NOMO-1 (cell line): ENCODE measurements at regions not wholly inside any gene's neighbourhood (a gene's known extent, or its start where the extent isn't known, plus 50 kb on each side); places are given as distances from the start of the nearest gene placed in this dataset.
"Not testable (repeated sequence)": the region's sequence is repeated elsewhere in the genome, so short reads cannot be mapped to it uniquely, and the experiment has no call there.

Source experiments
- DNase-seq, 2 experiments: peaks; one replicate each; lab custom pipeline; 2025; ENCODE audit not compliant: unreplicated experiment in 2 of 2; lab: John Stamatoyannopoulos, UW

DNA sequence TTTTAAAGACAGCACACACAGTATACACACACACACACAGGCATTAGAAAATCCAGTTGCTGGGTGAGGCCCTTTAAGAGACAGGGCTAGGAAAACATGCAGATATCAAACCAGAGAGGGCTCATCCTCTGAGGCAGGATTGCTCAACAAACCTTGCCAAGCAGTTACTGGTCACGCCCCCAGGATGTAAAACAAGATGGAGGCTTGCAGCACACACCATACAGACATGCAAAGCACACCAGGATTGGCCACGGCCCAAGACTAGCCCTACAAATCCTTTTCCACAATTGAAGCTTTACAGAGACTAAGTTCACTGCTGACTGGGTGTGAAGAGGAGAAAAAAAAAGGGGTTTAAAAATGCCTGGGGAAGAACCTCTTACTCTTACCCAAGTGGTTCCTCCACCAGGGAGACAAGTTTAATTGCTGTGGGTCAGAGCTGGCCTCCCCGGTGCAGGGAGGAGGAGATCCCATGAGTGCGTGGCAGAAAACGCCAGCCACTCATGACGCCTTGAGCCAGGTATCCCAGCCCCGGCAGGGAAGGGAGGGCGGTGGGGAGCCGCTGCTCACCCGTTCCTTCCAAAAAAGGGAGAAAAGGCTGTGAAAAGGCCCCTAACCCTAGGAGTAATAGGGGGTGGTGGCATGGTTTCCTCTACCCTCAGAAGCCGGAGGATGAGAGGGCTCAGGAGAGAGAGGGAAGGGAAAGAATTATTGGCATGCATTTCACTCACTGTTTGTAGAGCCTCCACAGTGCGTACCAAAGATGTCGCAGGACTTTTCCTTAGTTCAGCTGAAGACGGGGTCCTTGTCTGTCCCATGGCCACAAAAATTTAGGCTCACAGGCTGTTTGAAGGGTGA lies 594.6 kb upstream of the ZP4 start:
- DNase-seq, result peak; percentile 8

DNA sequence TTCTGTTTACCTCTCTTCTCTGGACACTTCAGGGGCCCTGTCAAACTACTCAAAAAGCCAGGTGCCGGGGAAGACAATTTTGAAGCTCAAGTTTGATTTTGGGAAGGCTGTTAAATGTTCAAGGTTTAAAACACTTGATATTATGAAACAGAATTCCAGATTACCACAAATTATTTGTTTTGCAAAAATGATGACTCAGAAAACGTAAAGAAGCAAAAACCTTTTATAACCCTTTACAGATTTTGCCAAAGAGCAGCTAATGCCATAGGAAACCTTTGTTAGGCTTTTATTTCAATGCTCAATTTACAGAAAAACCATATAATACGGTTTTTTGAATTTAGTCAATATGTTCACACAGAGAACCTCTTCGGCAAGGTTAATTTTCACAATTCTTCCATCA lies 593.4 kb upstream of the ZP4 start:
- no peak for DNase-seq

DNA sequence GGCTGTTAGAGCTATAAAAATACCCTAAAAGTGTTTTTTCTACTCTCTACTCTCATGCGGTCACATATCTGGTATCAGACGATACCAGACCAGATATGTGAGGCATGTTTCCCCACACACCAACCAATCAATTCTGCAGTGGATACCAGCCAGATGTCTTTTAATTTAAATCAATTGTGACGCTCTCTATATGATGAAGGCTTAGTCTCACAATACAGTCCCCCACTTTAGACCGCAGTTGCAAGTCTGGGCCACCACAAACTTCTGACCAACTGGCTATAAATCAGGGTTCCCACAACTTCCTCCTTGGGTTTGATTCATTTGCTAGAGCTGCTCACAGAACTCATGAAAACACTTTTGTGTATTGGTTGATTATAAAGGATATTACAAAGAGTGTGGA lies 586.1 kb upstream of the ZP4 start:
- DNase-seq, result peak; percentile 90 to 96

DNA sequence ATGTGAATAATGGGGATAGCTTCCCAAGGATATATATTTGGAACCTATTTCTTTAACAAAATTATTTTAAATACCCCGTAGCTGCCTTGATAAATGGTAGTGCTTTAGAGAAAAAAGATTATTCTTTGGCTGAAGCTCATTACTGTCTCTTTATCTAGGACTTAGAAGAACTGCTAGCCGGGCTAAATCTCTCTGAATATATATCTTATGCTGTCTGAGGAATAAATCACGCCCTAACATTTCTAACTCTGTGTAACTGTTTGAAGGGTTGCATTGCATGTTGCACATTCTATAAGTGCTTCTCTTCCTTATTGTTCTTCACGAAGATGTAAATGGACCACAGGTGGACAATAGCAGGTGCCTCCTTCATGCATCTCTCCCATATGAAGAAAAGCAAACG lies 585.0 kb upstream of the ZP4 start:
- no peak for DNase-seq

DNA sequence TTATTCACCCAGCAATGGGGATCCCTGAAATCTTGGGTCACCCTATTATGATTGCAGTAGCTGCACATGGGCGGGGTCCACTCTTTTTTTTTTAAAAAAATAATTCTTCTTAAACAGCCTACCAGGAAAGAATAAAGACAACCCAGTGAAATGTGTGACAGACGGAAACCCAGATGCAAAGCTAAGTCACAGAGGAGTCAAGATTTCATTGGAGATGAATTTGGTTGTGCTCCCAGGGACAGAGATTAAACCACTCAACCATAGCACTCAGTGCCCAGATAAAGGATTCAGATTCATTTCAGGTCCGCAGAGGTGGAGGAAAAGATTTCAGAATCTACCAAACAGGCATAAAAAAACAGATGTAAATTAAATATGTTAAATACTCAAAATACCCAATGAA lies 583.5 kb upstream of the ZP4 start:
- no peak for DNase-seq

DNA sequence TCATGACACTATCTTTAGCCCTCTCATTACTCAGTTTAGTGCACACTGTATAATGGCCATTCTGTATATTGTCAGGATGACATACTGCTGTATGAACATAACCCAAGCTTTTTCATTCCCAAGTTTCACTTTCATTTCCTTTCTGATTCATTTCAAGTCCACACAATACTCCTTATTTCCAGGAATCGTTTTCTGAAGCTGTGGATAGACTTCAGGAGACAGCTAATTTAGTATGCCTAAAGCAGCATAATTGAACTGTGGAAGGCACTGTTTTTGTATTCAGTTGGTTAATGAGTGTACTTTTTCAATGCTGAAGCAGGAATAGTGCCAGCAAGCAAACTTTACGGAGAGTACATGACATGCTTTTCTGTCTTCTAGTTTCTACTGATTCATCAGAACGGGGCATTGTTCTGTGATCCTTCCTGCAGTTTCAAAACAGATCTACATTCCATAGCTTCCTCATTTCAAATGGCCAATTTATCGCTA lies 578.5 kb upstream of the ZP4 start:
- peak; percentile 10 to 65 for DNase-seq

DNA sequence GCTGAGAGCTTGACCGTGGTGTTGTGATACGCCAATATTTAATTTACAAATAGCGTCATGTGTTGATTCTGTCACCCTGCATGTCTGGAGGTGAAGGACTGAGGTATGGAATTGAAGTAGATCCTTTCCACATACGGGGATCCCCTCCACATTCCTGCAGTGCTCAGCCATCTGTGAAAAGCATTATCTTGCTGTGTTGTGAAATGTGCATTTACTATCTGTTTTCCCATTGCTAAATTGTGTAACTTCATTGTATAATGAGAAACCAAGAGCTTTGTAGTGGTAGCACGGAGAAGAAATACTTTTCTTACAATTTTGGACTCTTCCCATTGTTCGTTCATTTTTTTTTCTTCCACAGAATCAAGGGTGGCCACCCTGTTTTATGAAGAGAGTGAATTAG lies 577.3 kb upstream of the ZP4 start:
- DNase-seq, result no peak

DNA sequence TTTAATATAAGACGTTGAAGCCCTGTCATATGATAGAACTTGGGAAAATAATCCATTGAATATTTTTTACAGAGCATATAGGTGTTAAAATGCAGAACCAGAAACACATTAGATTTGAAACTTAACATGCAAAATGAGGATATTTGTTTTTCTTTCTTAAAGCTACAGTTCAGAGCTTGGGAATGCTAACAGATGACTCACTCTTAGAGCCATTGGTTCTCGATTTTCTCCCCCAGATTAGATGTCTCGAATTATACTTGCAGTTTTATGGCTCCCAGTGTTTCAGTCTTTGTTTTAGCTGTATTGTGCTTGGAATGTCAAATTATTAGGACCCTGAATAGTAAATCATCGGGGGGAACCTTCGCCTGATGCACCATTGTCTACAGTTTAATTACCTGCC lies 575.7 kb upstream of the ZP4 start:
- no peak for DNase-seq

DNA sequence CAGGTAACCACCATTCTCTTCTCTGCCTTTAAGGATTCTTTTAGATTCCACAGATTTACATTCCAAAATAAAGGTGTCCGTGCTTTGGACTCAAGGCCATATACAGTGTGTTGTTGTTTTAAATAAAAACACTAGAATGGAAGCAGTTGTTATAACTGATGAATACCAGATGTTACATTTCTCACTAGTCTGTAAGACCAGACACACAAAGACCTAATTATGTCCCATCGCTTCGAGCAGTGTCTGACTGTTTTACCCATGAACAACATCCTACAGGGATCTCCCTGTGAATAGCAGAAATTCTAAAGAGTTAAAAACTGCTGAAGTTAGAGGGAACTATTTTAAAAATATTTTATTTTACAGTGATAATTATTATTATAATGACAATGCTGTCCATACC lies 574.7 kb upstream of the ZP4 start:
- no peak for DNase-seq

DNA sequence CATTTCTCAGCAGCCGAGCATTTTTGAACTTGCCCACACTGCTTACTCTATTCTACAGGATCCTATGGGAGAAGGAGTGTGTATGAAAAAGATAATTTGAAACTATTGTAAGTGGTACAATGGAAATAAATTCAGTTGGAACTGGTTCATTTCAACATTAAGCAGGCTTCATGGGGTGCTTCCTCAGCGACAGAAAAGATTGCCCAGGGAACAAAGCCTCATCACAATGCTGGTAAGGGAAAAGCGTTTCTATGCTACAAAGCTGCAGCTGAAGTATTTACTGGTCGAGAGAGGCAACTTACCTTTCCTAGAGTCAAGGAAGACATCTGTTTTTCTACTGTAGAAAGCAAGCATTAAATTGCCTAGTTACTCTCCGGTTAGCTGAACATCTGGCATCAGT lies 568.2 kb upstream of the ZP4 start:
- DNase-seq, result no peak

DNA sequence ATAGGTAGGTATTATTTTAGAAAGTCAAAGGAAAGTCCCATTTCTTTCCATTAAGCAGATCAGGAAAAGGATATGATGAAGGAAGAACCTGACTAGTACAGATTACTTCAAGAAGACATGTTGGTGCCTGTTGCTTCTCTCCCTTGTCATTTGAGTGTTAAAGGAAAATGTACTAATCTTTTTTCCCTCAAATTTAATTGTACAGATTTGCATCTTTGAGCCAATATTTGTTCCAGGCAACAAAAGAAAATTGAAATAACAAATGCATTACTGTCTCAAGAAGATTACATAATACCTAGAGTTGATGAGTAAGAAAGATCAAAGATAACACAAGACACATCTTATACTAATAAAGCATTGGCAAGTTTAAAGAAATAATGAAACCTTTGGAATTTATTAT lies 566.9 kb upstream of the ZP4 start:
- no peak for DNase-seq

DNA sequence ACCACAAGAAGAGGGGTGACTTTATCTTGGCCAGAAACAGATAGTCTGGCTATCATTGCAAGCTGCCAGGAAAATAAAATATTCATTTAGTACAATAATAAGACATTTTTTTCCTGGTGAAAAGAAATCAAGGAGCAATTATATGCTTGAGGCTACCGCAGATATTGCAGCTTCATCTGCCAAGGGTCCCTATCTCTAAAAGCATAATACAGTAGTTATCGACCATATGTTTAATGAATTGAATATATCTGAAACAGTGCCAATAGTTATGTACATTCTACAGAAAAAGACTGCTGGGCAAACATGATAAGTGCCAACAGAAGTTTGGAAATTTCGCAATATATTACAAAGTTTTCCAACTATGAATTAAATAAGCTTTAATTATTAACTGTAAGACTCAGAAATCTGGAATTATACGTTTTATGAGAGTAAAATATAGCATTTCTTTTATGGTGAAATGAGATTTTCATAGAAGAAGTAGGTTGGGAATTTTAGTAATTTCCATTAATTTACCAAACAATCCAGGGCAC lies 561.1 kb upstream of the ZP4 start:
- no peak for DNase-seq

DNA sequence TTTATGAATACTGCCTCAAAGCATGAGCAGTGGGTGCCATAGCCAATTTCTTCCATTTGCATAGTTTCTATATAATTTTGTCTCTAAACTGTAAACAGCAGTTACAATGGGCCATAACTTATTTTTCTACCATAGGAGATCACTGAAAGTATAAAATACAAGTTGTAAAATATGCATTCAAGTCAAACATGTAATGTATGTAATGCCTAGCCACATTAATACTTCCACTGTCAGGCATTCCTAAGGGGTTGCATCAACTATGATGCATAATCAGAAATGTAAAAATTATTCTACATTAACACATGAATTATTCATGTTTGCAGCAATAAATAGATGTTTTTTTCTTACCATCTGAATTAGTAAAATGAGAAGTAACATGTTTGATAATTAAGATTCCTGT lies 560.3 kb upstream of the ZP4 start:
- DNase-seq, result no peak

DNA sequence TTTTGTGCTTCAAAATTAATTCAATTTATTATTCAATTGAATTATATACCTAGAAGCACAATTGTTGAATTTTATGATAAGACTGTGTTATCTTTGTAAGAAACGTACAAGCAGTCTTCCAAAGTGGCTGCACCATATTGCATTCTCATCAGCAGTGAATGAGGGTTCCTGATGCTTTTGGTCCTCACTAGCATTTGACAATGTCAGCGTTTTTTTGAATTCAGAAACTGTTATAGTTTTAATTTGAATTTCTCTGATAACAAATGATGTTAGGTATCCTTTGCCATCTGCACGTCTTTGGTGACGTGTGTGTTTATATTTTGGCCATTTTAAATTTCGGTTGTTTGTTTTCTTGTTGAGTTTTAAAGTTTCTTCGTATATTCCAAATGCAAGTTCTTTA lies 553.0 kb upstream of the ZP4 start:
- DNase-seq, result no peak

DNA sequence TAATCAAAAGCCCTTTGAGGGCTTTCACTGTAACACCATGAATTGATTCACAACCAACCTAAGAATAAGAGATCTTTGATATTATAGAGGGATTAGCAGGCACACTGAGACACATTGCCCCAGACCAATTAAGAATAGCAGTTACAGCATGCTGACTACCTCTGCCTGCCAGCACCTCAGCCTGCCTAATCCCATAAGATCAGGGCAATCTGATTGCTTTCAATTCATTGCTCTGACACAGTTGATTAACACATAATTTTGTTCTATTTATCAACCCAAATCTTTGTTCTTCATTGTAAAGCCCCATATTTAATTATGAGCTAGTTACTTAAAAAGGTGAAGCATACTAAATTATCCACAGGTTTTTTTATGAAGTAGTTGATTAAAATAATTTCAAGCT lies 548.8 kb upstream of the ZP4 start:
- no peak for DNase-seq

DNA sequence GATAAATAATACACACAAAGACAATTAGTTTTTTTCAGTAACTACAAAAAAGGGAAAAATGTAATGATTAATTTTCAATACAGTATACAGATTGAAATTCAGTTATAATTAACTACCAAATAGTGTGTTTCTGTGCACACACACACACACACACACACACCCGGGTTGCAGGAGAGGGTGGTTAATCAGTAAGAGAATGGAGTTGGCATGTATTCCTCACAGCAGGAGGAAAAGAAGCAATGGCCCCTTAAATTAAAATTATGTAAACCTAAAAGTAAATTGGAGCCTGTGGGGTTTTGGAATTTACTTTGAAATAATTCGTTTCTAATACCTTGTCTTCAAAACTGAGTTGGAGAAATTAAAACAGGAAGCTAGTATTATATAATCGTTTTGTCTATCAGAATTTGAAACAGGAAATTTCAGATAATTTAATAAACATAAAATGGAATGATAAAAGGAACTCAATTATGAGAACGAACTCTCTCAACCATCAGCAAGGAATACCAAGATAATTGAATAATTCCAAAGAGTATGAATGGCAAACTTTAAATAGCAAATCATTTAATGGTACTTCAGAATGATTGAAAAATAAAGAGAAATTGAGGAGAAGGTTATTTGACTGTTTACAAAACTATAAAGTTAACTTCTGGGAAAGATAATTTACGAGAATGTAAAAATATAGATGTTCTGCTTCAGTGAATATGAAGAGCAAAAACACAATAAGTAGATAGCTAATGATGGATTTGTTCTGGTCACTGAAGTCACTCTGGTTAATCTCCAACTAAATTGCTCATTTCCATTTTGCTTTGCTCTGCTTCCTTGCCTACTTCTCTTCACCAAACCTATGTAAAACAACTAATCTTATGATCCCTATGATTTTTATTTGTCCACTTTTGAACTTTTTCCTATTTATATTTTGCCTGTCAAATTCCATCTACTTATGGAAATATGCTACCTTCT lies 547.9 kb upstream of the ZP4 start:
- no peak for DNase-seq

DNA sequence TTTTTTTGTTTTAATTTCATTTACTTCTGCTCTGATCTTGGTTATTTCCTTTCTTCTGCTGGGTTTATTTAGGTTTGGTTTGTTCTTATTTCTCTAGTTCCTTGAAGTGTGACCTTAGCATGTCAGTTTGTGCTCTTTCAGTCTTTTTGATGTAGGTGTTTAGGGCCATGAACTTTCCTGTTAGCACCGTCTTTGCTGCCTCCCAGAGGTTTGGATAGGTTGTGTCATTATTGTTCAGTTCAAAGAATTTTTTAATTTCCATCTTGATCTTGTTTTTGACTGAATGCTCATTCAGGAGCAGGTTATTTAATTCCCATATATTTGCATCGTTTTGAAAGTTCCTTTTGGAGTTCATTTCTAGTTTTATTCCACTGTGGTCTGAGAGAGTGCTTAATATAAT lies 539.0 kb upstream of the ZP4 start:
- DNase-seq, result not testable (repeated sequence)

DNA sequence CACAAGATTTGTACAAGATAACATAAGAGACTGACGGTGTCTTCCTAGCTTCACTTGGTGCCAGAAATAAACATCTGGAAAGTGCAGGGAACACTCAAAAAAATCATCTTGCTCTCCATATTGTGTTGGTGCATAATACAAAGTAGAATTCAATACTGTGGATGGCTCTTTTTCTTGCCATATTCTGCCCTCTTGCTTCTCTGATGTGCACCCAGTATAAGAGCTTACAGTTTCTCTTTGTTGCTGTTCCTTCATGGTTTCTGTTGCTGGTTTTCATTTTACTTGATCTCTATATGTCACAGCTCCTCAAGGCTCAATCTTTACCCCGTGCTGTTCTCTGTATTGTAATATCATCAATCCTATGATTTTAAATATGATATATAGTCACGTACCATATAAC lies 528.5 kb upstream of the ZP4 start:
- no peak for DNase-seq

DNA sequence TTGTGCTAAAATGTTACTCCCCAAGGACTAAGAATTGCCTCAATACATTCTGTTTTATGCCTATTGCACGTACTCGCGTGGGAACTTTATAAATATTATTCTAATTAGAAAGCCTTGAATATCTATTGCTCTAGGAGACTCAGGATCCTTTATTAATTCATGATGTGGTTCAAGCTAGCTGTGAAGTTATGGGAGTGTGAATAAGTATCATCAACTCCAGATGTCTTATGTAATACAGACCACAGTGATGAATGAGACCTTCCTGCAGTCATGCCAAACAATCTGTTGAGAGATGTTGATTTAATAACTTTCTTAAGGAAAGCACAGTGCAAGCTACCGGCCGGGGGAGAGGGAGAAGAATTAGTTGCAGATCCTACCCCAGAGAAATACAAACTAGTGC lies 519.2 kb upstream of the ZP4 start:
- DNase-seq, result no peak

DNA sequence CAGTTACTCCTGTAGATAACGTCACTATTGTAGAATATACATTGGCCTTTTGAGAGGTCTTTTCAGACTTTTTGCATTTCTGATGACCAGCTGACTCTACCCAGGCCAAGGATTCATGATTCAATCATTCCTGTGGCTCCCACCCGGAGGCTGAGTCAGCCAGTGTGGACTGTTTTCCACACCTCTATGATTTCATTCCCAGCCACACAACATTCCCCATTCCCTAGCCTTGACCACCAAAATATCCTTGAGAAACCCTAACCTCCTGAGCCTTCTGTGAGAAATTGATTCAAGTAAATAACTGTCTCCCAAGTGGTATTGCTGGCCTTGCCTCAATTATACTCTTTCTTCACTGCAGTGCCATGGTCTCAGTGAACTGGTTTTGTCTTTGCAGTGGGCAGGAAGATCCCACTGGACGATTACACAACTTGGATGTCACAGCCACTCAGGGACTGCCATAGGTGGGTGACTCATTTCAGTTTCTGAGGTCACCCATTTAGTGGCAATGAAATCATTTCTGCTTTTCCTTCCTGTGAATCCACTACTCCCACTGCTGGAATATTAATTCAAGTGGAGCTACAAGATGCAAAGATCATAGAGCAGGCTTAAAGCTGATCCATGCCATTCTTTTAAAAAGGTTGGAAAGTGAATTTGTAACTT lies 518.6 kb upstream of the ZP4 start:
- peak in 1 of 2 experiments; percentile 1 for DNase-seq

DNA sequence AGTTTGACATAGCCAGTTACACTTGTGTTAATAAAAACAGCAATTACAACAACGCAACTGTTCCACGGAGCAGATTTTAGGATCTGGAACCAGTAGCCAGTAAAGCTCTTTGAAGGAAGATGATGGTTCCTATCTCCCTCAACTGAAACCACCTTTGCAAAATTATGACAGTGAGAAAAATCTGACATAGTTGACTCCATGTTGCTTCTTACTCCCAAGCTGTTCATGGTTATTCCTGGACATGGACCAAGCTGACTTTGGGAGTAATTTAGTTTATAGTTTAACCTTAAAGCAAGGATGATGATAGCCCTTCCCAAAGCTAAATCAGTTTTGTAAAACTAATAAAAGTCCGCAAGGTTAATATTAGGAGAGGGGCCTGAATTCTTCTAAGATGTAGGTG lies 518.0 kb upstream of the ZP4 start:
- DNase-seq, result no peak
